ENCODE measurements at regions not wholly inside any gene's neighbourhood (a gene's known extent, or its start where the extent isn't known, plus 50 kb on each side); places are given as distances from the start of the nearest gene placed in this dataset.

GRCh38 chr7:24158975-24159374 lies 125.0 kb upstream of the NPY start:
- POLR2A ChIA-PET = no interaction called here

DNA sequence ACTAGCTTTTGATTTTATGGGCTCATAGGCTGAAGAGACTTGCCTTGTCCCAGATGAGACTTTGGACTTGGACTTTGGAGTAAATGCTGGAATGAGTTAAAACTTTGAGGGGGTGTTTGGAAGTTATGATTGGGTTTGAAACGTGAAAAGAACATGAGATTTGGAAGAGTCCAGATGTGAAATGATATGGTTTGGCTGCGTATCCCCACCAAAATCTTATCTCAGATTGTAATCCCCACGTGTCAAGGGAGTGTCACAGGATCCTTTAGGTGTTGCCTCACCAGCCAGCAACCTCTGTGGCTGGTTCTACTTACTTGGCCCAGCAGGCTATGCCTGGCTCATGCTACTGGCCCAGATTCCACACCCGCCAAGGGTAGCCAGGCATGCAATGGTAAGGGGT lies 119.6 kb upstream of the NPY start:
- H3K4me1 ChIP-seq (ENCODE audit: control insufficient read depth in 1 of 2, insufficient read depth in 2 of 2, low read depth in 1 of 2, low read length in 1 of 2) = no peaks in the 10 kb centered on the region
- H4K20me1 ChIP-seq (ENCODE audit: insufficient read depth) = no peaks in the 10 kb centered on the region
- H3K9me3 ChIP-seq = no peaks in the 10 kb centered on the region
- H3K27me3 ChIP-seq (ENCODE audit: insufficient read depth) = no peaks in the 10 kb centered on the region
- no peak overlapping the region for H3K27ac ChIP-seq (ENCODE audit: low read depth in 2 of 2, low read length in 1 of 2)
- H3K36me3 ChIP-seq (replicated peaks in 1 of 2; ENCODE audit: control insufficient read depth in 1 of 2, insufficient read depth in 2 of 2, low read length in 1 of 2) = no peaks in the 10 kb centered on the region
- H3K4me2 ChIP-seq = no peak overlapping the region
- H3K4me3 ChIP-seq (ENCODE audit: low read depth in 2 of 2, low read length in 1 of 2) = no peak overlapping the region
- 28% methylated on average over 4 of the region's 4 CpGs for WGBS (ENCODE audit: low lambda C conversion rate)
- no peak for DNase-seq
- no peak overlapping the region for H2AFZ ChIP-seq (ENCODE audit: low read depth)
- ChIA-PET POLR2A (no interaction called here), CTCF (interaction anchor here (1.5 kb wide), 1 partner anchor 9 kb away, joined by 3 read pairs; no protein-coding TSS in a partner anchor)
- no peak for TF ChIP-seq JUND (IDR thresholded peaks at IDR 0.05)
- TF ChIP-seq GABPA (IDR thresholded peaks at IDR 0.05; ENCODE audit: low read depth) = no peak
- H3K9ac ChIP-seq = no peak overlapping the region
- H3K79me2 ChIP-seq (ENCODE audit: insufficient read depth) = no peaks in the 10 kb centered on the region
- no peaks in the 10 kb centered on the region for H3F3A ChIP-seq (replicated peaks; ENCODE audit: insufficient read depth)
- no peaks in the 10 kb centered on the region for H3K9me2 ChIP-seq

More at GRCh38 chr7:24158975-24159374, 125.0 kb upstream of the NPY start:
- Histone ChIP-seq H3K9me3 (no peaks in the 10 kb centered on the region), H2AFZ (ENCODE audit: low read depth) (no peak overlapping the region), H3K4me1 (ENCODE audit: control insufficient read depth in 1 of 2, insufficient read depth in 2 of 2, low read depth in 1 of 2, low read length in 1 of 2) (no peaks in the 10 kb centered on the region), H3K36me3 (replicated peaks in 1 of 2; ENCODE audit: control insufficient read depth in 1 of 2, insufficient read depth in 2 of 2, low read length in 1 of 2) (no peaks in the 10 kb centered on the region), H3K27me3 (ENCODE audit: insufficient read depth) (no peaks in the 10 kb centered on the region), H3K9me2 (no peaks in the 10 kb centered on the region), H3F3A (replicated peaks; ENCODE audit: insufficient read depth) (no peaks in the 10 kb centered on the region), H3K9ac (no peak overlapping the region), H3K79me2 (ENCODE audit: insufficient read depth) (no peaks in the 10 kb centered on the region), H3K4me3 (ENCODE audit: low read depth in 2 of 2, low read length in 1 of 2) (no peak overlapping the region), H3K4me2 (no peak overlapping the region), H3K27ac (ENCODE audit: low read depth in 2 of 2, low read length in 1 of 2) (no peak overlapping the region), H4K20me1 (ENCODE audit: insufficient read depth) (no peaks in the 10 kb centered on the region)
- WGBS (ENCODE audit: low lambda C conversion rate) = 75% methylated on average over 6 of the region's 6 CpGs
- DNase-seq = no peak
- TF ChIP-seq RCOR1 (IDR thresholded peaks at IDR 0.05; ENCODE audit: low read length) (no peak), RFX5 (IDR thresholded peaks at IDR 0.05; ENCODE audit: low read length) (no peak), MEF2A (IDR thresholded peaks at IDR 0.05; ENCODE audit: borderline replicate concordance, low read depth) (no peak), ELF1 (IDR thresholded peaks at IDR 0.05) (no peak), FOSL2 (IDR thresholded peaks at IDR 0.05; ENCODE audit: borderline replicate concordance, low read depth) (no peak)
- TF ChIP-seq, protein P1, sequence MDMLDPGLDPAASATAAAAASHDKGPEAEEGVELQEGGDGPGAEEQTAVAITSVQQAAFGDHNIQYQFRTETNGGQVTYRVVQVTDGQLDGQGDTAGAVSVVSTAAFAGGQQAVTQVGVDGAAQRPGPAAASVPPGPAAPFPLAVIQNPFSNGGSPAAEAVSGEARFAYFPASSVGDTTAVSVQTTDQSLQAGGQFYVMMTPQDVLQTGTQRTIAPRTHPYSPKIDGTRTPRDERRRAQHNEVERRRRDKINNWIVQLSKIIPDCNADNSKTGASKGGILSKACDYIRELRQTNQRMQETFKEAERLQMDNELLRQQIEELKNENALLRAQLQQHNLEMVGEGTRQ (IDR thresholded peaks at IDR 0.05; ENCODE audit: borderline replicate concordance, low read depth, low read length) = no peak
- CTCF ChIA-PET = interaction anchor here (1.2 kb wide), 1 partner anchor 16 kb away, joined by 3 read pairs; no protein-coding TSS in a partner anchor

- H3K36me3 ChIP-seq (replicated peaks in 1 of 2; ENCODE audit: control insufficient read depth in 1 of 2, insufficient read depth in 2 of 2, low read length in 1 of 2) = no peaks in the 10 kb centered on the region
- no peaks in the 10 kb centered on the region for H3K9me3 ChIP-seq
- ChIA-PET CTCF (interaction anchor here (1.2 kb wide), 1 partner anchor 23 kb away, joined by 3 read pairs; no protein-coding TSS in a partner anchor), POLR2A (no interaction called here)
- no peak overlapping the region for H3K4me3 ChIP-seq (ENCODE audit: low read depth in 2 of 2, low read length in 1 of 2)
- no peak overlapping the region for H3K27ac ChIP-seq (ENCODE audit: low read depth in 2 of 2, low read length in 1 of 2)
- H3K9ac ChIP-seq = no peak overlapping the region
- WGBS (ENCODE audit: low lambda C conversion rate) = 53% methylated on average over 5 of the region's 5 CpGs
- H3K79me2 ChIP-seq (ENCODE audit: insufficient read depth) = no peaks in the 10 kb centered on the region
- no peak overlapping the region for H2AFZ ChIP-seq (ENCODE audit: low read depth)
- no peaks in the 10 kb centered on the region for H3F3A ChIP-seq (replicated peaks; ENCODE audit: insufficient read depth)
- H3K4me2 ChIP-seq = no peak overlapping the region
- no peaks in the 10 kb centered on the region for H3K27me3 ChIP-seq (ENCODE audit: insufficient read depth)
- no peaks in the 10 kb centered on the region for H4K20me1 ChIP-seq (ENCODE audit: insufficient read depth)
- no peaks in the 10 kb centered on the region; a peak in 1 of 4 replicates for H3K4me1 ChIP-seq (ENCODE audit: control insufficient read depth in 1 of 2, insufficient read depth in 2 of 2, low read depth in 1 of 2, low read length in 1 of 2)
- H3K9me2 ChIP-seq = no peaks in the 10 kb centered on the region
- DNase-seq = no peak
- TF ChIP-seq TCF12 (IDR thresholded peaks at IDR 0.05) (no peak), RCOR1 (IDR thresholded peaks at IDR 0.05; ENCODE audit: low read length) (no peak), ELF1 (IDR thresholded peaks at IDR 0.05) (no peak), JUND (IDR thresholded peaks at IDR 0.05) (no peak), MEF2A (IDR thresholded peaks at IDR 0.05; ENCODE audit: borderline replicate concordance, low read depth) (no peak), USF1 (IDR thresholded peaks at IDR 0.05; ENCODE audit: borderline replicate concordance, low read depth) (no peak), GATA2 (CRISPR knock-in tag; IDR thresholded peaks at IDR 0.05) (no peak), FOXM1 (IDR thresholded peaks at IDR 0.05; ENCODE audit: low read depth) (no peak), YY1 (IDR thresholded peaks at IDR 0.05; ENCODE audit: low read depth) (no peak), GABPA (IDR thresholded peaks at IDR 0.05; ENCODE audit: low read depth) (no peak), ZBTB33 (IDR thresholded peaks at IDR 0.05; ENCODE audit: borderline replicate concordance, low read depth) (no peak), RAD21 (IDR thresholded peaks at IDR 0.05; ENCODE audit: low read length) (no peak), NFIC (IDR thresholded peaks at IDR 0.05; ENCODE audit: borderline replicate concordance) (no peak), FOSL2 (IDR thresholded peaks at IDR 0.05; ENCODE audit: borderline replicate concordance, low read depth) (no peak), EZH2phosphoT487 (IDR thresholded peaks at IDR 0.05; ENCODE audit: borderline replicate concordance, low read depth) (no peak)
- TF ChIP-seq, protein P2, sequence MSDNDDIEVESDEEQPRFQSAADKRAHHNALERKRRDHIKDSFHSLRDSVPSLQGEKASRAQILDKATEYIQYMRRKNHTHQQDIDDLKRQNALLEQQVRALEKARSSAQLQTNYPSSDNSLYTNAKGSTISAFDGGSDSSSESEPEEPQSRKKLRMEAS (IDR thresholded peaks at IDR 0.05; ENCODE audit: low read depth) = no peak
- TF ChIP-seq, protein P1 (IDR thresholded peaks at IDR 0.05; ENCODE audit: borderline replicate concordance, low read depth, low read length) = no peak
Measured at GRCh38 chr7:24169077-24169624, 114.8 kb upstream of the NPY start.

Data from SK-N-SH (cell line).